Lung (tissue), 12 donors: ENCODE measurements at regions not wholly inside any gene's neighbourhood (a gene's known extent, or its start where the extent isn't known, plus 50 kb on each side); places are given as distances from the start of the nearest gene placed in this dataset. TPM values are rescaled to one million over a fixed set of nuclear protein-coding genes. Genes with fewer than 3 reads are reported as not detected.
A peak's percentile ranks its signal among the peaks of the same experiment; 100 is the strongest.

Source experiments
- ATAC-seq: fragments of 200-7000 bp; cut with Tn5 transposase; one replicate; pipeline ENCODE4 v1.9.1; 2020; ENCODE audit warnings: moderate number of reproducible peaks; ENCODE audit not compliant: insufficient read depth, low FRiP score
- DNase-seq, 3 donors: peaks; one replicate each; pipeline ENCODE4 v3.0.0-alpha.2; 2013 to 2017
- H3K27ac ChIP-seq, 2 donors: one replicate each; pipeline ENCODE4 v1.5.1; 2013; ENCODE audit warnings: mild to moderate bottlenecking in 2 of 2, moderate library complexity in 2 of 2, control low read depth in 1 of 2, inconsistent platforms in 1 of 2, low read depth in 1 of 2, low read length in 1 of 2
- H3K27me3 ChIP-seq, 3 donors: one replicate each; pipeline ENCODE4 v1.5.1; 2013; ENCODE audit warnings: low read length in 2 of 3; ENCODE audit not compliant: control insufficient read depth in 3 of 3, insufficient read depth in 3 of 3
- H3K36me3 ChIP-seq, 4 donors: one replicate each; pipeline ENCODE4 v1.5.1; 2013; ENCODE audit warnings: low read length in 4 of 4, mild to moderate bottlenecking in 1 of 4, moderate library complexity in 1 of 4; ENCODE audit not compliant: control insufficient read depth in 4 of 4, insufficient read depth in 4 of 4
- H3K4me1 ChIP-seq, 5 donors: one replicate each; pipeline ENCODE4 v1.5.1; 2013; ENCODE audit warnings: low read length in 5 of 5, mild to moderate bottlenecking in 2 of 5, moderate library complexity in 1 of 5; ENCODE audit not compliant: control insufficient read depth in 5 of 5, insufficient read depth in 5 of 5
- H3K4me3 ChIP-seq: one replicate; pipeline ENCODE4 v1.5.1; 2013; ENCODE audit warnings: mild to moderate bottlenecking, control low read depth, moderate library complexity
- H3K9ac ChIP-seq, 2 donors: one replicate each; pipeline ENCODE4 v1.5.1; 2013; ENCODE audit warnings: low read length in 2 of 2, control low read depth in 1 of 2; ENCODE audit not compliant: insufficient read depth in 1 of 2
- H3K9me3 ChIP-seq, 4 donors: one replicate each; pipeline ENCODE4 v1.5.1; 2013; ENCODE audit warnings: low read length in 3 of 4, mild to moderate bottlenecking in 1 of 4, moderate library complexity in 1 of 4; ENCODE audit not compliant: control insufficient read depth in 4 of 4, insufficient read depth in 3 of 4
- WGBS, 2 donors: extraction: QIAGEN DNeasy Blood & Tissue Kit; methylation state at CpG; one replicate each; pipeline ENCODE4 v1.1.7; 2013; 5-methylcytosine and 5-hydroxymethylcytosine counted together
- small RNA-seq: library from RNA; depleted of rRNA; stranded (forward); fragments of <200 nt; gene quantifications from one replicate; pipeline ENCODE3, GENCODE V24; 2014; ENCODE audit warnings: low replicate concordance
- TF ChIP-seq, protein P1 (sequence below): IDR thresholded peaks from 2 replicates; pipeline ENCODE4 v1.5.1; 2012; ENCODE audit warnings: mild to moderate bottlenecking; ENCODE audit errors: control extremely low read depth, extremely low read depth
- donor health status: control.
- donor health status: control.
- donor health status: Bipolar disorder and iron deficiency.
- donor health status: healthy.
- donor health status: DM: yes; HTN: yes; CAD: no.

DNA sequence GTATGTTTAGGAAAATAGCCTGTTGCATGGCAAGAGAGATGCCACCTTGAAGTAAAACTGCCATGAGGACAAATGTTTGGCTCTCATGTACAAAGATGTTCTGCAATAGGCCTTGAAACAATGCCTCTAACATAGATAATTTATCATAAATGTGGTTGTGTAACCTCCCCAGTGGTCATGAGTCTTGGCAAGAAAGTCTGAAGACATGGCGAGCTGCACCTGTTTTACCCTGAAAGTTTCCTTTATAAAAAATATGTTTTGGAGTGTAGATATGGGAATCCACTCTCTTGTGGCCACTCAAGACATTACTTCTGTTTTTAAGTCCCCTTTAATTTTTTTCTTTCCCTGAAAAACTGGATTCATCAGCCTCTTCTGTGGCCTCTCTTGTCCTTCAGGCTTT is 2217.1 kb downstream of the NCAM2 start:
- no peak for DNase-seq
- Histone ChIP-seq H3K27ac (no peak overlapping the region), H3K4me3 (no peak overlapping the region), H3K27me3 (no peaks in the 10 kb centered on the region), H3K9ac (no peak overlapping the region), H3K4me1 (no peaks in the 10 kb centered on the region), H3K36me3 (no peaks in the 10 kb centered on the region), H3K9me3 (peaks cover 0 to 7% (median 5%) of the 10 kb centered on the region in 4 donors)
- TF ChIP-seq, protein P1, sequence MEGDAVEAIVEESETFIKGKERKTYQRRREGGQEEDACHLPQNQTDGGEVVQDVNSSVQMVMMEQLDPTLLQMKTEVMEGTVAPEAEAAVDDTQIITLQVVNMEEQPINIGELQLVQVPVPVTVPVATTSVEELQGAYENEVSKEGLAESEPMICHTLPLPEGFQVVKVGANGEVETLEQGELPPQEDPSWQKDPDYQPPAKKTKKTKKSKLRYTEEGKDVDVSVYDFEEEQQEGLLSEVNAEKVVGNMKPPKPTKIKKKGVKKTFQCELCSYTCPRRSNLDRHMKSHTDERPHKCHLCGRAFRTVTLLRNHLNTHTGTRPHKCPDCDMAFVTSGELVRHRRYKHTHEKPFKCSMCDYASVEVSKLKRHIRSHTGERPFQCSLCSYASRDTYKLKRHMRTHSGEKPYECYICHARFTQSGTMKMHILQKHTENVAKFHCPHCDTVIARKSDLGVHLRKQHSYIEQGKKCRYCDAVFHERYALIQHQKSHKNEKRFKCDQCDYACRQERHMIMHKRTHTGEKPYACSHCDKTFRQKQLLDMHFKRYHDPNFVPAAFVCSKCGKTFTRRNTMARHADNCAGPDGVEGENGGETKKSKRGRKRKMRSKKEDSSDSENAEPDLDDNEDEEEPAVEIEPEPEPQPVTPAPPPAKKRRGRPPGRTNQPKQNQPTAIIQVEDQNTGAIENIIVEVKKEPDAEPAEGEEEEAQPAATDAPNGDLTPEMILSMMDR = no peak
- ATAC-seq = no peak
- WGBS, 2 donors = 85 to 95% methylated on average over 1 of the region's 1 CpG

Small RNA genes in the stretch of these regions (small RNA-seq; reads per million reads assigned to genes)
- gene AP001340.1 (not detected), gene RF00019 (not detected), gene RN7SKP236 (not detected), gene RNA5SP489 (not detected), gene RNU2-55P (0.19 reads per million, percentile 7 among the genes with 10 or more reads in this experiment)
